ENCODE measurements at regions not wholly inside any gene's neighbourhood (a gene's known extent, or its start where the extent isn't known, plus 50 kb on each side); places are given as distances from the start of the nearest gene placed in this dataset.
A peak's percentile ranks its signal among the peaks of the same experiment; 100 is the strongest.

- DNase-seq: peak; percentile 31
These were observed 395.4 kb upstream of the LRRC7 start for GRCh38 chr1:69172003-69173000.

GRCh38 chr1:69175053-69175452, 392.7 kb upstream of the LRRC7 start:
- no peak for DNase-seq

DNA sequence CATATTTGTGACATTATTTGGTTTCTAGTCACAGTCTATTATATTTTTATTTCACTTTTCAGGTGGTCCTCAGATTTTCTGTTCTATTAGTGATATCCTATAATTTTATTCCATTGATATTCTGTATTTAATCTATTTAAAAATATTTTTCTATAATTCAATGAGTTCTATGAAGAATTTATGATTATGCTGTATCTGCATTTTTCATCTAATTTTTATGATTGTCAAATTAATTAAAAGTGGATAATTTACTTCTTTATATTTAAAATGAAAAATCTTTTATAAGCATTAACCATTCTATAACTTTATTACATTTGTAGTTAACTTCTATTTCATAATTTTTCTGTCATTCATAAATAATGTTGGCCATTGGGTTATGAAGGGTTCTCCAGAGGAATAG, 387.4 kb upstream of the LRRC7 start:
- no peak for DNase-seq

- DNase-seq: no peak
These were observed 382.3 kb upstream of the LRRC7 start for GRCh38 chr1:69185378-69185777.

DNA sequence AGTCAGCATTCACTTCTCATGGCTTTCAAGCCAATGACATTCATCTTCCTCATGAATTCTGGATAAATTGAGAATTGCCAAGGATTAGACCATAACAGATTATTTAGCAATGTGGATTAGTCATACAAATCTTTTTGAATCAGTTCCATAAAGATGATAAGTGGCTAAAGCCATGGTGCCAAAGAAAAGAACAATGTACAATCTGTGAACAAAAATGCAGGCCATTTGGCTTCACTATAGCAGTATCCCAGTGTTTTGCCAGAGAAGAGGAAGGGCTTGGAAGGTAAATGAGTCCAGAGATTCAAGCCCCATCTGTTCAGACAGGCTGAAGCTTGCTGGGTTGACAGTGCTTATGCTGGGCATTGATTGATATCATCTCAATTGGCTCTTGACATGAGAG, 376.4 kb upstream of the LRRC7 start:
- DNase-seq: peak; percentile 2

DNA sequence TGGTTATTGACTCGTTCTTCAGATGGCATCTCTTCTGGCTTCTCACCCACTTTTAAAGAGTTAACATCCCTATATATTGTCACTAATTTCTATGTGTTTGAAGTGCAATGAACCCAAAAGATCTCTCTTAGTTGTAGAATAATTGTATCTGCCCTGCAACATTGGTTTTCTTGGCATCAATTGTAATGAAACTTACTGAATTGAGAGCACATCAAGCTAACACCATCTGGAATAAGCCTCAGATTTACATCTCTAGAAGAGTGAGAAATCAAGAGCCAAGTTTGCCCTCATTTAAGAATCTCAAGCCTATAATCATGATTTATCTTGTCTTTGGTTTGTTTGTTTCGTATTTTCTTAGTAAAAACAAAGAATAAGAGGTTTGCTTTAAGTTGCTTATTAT, 372.6 kb upstream of the LRRC7 start:
- DNase-seq: no peak

DNA sequence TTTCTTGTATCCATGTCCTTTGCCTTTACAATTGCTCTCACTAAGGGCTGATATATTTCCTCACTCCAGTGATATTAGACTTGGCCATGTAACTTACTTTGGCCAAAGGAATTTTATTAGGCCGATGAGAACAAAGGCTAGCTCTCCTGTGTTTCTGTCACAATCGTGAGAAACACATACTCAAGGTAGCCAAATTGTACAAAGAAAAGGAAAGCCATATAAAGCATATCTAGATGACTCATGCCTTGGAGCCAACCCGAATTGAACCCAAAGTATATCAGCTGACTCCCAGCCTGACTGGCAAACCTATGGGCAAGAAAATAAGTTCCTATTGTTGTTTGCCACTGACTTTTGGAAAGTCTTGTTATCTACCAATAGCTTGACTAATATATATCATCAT, 371.7 kb upstream of the LRRC7 start:
- DNase-seq: no peak

GRCh38 chr1:69197816-69198215, 369.9 kb upstream of the LRRC7 start:
- DNase-seq: no peak

DNA sequence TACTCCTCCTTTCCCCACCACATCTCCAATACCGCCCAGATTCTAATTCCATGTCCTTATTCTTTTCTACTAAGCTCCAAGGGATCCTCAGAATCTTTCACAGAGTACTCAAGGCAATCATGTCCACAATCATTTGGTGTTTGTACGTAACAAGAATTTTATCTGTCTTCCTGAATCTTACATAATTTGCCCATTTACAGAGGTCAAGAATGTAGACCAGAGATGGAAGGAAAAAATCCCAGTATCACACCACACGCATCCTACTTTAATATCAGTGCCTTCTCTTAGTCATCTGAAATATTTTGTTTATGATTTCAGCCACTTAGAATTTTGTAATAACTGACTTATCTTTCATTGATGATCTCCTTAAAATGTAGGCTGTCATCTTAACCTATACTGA, 366.0 kb upstream of the LRRC7 start:
- no peak for DNase-seq

GRCh38 chr1:69203166-69203565, 364.6 kb upstream of the LRRC7 start:
- DNase-seq: no peak

- no peak for DNase-seq
These were observed 354.1 kb upstream of the LRRC7 start for GRCh38 chr1:69213644-69214043.

GRCh38 chr1:69215883-69216282, 351.8 kb upstream of the LRRC7 start:
- DNase-seq: no peak

DNA sequence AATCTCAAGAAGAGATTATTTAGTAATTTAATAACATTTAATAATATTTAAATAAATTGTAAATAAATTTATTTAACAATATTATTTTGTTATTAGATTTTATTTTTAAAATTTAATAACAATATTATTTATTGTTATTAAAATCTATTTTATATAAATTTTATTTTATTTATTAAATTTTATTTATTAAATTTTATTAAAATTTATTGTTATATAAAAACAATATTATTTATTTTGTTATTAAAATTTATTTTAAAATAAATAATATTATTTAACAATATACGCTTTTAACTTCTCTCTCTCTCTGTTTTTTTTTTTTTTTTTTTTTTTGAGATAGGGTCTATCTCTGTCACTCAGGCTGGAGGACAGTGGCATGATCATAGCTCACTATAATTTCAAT, 347.1 kb upstream of the LRRC7 start:
- no peak for DNase-seq

DNA sequence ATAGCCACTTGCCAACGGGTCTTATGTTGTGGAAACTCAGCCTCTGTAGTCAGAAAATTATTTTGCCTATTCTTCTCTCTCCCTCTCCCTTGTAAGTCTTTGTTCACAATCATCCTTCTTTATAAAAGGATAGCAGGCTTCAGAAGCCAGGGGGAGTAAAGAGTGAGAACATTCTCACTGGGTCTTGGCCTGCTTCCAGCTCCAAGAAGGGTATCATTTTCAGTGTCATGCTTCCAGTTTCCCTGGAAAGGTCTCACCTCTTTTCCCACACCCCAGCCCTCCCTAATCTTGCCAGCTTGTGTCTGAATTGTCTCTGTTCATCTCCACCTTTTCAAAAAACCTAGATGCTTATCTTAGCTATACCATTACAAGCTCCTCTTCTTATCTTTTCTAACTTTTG, 346.2 kb upstream of the LRRC7 start:
- no peak for DNase-seq

- DNase-seq: no peak
These were observed 344.6 kb upstream of the LRRC7 start for GRCh38 chr1:69223156-69223555.

GRCh38 chr1:69228501-69228900, 339.2 kb upstream of the LRRC7 start:
- no peak for DNase-seq

DNA sequence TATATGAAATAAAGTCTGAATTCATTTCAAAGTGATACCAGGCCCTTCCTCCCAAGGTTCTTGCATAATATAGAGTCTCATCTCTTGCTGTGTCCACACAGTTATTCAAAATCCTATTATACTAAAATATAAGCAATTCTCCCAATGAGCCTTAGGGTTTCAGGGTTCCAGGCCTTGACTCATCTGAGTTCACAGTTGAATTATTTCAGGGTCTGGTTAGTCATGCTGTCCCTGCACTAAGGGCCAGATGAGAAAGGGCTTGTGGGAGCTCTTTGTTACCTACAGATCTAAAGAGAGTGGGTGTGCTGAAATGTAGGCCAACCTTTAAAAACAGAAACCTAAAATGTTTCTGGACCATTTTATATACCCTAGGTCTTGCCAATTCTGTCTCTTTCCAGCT, 337.5 kb upstream of the LRRC7 start:
- no peak for DNase-seq

DNA sequence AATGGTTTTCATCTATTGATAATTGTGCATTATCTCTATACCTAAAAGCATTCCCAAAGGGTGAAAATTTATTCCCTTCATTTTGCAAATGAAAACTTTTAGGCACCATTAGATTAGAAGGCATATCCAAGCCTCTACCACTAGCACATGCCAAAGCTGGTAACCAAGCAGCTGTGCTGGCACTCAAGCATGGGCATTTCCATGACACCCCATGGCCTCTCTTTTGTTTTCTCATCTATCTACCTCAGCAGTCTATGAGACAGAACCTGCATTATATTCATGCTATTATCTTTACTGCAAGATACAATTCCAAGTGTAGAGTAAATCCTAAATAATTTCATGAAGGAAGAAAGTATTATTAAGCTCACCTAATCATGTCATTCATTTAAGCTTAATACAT, 334.3 kb upstream of the LRRC7 start:
- DNase-seq: no peak

DNA sequence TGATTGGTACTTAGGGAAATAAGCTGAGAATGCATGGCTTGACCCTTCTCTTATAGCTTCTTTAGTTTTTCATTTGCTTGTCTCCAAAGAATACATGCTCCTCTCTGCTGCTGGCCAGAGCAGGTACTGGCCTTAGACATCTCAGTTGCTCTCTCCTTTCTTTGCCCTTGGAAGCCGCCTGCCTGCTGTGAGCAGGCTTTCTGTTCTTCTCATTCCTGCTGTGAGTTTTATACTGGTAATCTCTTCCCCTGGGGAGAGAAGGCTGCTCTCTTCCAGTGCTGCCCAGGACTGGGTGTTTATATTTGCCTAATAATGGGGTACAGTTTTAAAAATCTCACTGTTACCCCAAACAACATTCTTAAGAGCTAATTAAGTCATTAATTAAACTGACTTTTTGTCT, 323.5 kb upstream of the LRRC7 start:
- DNase-seq: no peak

GRCh38 chr1:69246109-69246508, 321.6 kb upstream of the LRRC7 start:
- DNase-seq: no peak

DNA sequence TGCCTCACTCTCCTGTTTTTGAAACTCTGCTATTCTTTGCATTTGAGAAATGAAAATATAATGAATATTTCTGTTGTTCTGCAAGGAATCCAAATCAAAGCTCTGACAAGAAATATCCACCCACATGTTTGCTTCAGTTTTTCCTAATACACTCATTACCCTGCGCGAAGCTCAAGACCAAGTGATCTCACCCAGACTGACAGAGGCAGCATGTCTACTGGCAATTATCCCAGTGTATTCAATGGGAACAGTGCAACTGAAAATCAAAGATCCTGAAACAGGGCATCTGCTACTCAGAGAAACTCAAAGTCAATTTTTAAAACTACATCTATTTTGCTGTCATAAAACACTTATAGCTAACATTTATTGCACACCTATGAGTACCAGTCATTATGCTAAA, 321.0 kb upstream of the LRRC7 start:
- no peak for DNase-seq

DNA sequence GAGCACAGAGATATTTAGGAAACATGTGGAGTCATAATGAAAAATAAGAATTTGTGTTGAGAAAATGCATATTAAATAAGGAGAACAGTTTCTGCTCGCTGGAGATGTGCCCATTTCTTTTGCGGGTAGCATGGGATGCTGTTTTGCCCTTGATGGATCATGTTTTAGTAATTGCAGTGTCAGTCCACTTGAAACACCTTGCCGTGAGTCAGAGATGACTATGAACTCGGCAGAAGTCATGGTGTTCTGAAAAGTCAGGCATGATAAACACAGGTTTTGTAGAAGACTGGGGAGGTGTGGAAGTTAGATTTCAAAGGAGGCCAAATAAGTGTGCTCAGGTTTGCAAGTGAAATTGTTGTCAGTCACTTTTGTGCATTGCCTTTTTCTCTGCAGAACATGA, 315.0 kb upstream of the LRRC7 start:
- DNase-seq: no peak

GRCh38 chr1:69256036-69256435, 311.7 kb upstream of the LRRC7 start:
- no peak for DNase-seq

- DNase-seq: no peak
These were observed 308.9 kb upstream of the LRRC7 start for GRCh38 chr1:69258842-69259241.

DNA sequence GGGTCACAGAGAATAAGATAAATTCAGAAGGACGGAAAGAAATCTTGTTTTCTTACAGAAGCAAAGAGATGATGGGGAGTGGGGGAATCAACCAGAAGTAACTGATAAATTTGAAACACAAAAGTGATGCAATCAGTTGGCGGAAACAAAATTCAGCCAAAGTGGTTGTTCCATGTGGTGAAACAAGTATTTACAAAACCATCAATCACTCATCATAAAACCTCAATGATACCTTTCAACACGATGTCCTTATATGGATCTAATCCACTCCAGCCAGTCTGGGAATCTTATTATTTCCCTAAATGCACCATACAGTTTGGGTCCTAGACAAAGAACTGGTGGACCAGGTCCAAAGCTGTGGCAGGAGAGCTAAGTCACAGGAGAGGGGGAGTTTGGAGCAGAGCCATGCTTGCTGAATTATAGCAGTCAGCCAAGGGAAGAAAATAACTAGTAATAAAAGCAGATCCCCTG, 303.8 kb upstream of the LRRC7 start:
- DNase-seq: peak; percentile 92

All from fibroblast of skin of right biceps (primary cell).